NCI-H748 treated with DMSO at 0.1 percent for 48 hours (cell line): ENCODE measurements at regions not wholly inside any gene's neighbourhood (a gene's known extent, or its start where the extent isn't known, plus 50 kb on each side); places are given as distances from the start of the nearest gene placed in this dataset.
"Not testable (repeated sequence)": the region's sequence is repeated elsewhere in the genome, so short reads cannot be mapped to it uniquely, and the experiment has no call there.

ENCODE experiments used
- DNase-seq: peaks from one replicate; lab custom pipeline; 2025; lab: John Stamatoyannopoulos, UW

DNA sequence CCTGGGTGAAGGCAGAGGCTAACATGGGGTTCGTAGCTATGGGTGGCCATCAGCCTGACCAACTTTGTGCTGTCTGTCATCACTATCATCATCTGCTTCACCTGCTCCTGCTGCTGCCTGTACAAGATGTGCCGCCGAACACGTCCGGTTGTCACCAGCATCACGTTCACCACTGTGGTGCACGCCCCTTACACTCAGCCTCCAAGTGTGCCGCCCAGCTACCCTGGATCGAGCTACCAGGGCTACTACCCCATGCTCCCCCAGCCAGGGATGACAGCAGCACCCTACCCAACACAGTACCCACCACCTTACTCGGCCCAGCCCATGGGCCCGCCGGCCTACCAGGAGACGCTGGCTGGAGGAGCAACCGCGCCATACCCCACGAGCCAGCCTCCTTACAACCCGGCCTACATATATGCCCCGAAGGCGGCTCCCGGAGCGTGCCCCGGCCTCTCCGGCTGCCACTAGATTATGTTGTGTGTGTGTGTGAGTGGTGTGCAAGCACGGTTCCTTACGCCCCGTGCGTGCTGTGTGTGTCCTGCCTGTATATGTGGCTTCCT, 213.4 kb upstream of the XIST start:
- no peak for DNase-seq

DNA sequence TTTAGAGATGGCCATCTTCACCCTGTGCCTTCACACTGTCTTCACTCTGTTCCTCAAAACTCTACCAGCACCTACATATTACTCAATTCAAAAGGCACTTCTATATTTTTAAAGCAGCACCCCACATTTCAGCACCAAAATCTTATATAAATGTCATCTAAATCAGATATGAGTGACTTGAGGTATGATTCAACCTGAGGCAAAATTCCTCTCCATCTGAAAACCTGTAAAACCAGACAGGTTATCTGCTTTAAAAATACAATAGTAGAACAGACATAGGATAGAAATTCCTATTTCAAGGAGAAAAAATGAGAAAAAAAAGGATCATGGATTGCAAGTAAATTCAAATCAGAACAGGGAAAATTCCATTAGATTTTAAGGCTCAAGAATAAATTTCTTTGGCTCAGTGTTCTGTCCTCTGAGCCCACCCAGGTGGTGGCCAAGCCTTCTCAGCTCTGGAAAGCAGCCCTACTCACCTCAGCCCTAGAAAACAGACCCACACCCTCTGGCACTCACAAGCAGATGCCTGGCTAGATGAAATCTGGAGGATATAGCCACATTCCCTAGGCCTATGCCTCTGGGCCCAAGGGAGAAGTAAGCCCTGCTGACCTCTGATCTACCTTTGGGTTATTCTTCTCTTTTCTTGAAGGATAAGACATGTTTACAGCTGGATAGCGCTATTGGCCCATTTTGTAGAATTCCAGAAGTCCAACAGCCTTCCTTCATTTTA, 211.1 kb upstream of the XIST start:
- DNase-seq = no peak

GRCh38 chrX:74061879-74062278, 209.4 kb upstream of the XIST start:
- no peak for DNase-seq

DNA sequence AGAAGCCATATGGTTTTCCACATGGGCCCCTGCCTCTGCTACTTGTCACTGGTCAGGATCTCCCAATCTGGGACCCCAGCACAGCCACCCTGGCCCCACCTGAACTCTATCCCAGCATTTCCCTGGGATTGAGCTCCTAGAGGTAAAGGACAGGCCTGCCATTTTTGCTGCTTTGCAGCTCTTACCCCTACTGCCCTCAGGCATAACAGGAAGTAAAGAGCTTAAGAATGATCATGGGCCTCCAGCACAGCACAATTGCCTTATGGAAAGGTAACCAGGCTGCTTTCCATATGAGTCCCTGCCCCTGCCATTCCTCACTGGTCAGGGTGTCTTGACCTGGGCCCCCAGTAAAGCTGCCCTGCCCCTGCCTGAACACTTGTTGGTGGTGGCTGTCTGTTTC, 196.6 kb upstream of the XIST start:
- DNase-seq = no peak

DNA sequence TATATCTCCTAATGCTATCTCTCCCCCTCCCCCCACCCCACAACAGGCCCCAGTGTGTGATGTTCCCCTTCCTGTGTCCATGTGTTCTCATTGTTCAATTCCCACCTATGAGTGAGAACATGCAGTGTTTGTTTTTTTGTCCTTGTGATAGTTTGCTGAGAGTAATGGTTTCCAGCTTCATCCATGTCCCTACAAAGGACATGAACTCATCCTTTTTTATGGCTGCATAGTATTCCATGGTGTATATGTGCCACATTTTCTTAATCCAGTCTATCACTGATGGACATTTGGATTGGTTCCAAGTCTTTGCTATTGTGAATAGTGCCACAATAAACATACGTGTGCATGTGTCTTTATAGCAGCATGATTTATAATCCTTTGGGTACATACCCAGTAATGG, 181.6 kb upstream of the XIST start:
- not testable (repeated sequence) for DNase-seq

DNA sequence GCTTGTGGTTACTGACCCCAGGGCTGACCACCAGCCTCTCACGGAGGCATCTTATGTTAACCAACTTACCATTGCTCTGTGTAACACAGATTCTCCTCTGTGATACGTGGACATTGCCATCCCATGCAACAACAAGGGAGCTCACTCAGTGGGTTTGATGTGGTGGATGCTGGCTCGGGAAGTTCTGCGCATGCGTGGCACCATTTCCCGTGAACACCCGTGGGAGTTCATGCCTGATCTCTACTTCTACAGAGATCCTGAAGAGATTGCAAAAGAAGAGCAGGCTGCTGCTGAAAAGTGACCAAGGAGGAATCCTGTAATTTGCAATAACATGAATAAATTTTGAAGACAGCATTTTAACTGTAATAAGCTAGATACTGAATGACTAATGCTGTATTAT, 179.0 kb upstream of the XIST start:
- DNase-seq = not testable (repeated sequence)

- DNase-seq = not testable (repeated sequence)
These were observed 178.3 kb upstream of the XIST start for GRCh38 chrX:74030766-74031165.

- DNase-seq = not testable (repeated sequence)
These were observed 172.6 kb upstream of the XIST start for GRCh38 chrX:74025145-74025544.

GRCh38 chrX:74023203-74023602, 170.7 kb upstream of the XIST start:
- no peak for DNase-seq

DNA sequence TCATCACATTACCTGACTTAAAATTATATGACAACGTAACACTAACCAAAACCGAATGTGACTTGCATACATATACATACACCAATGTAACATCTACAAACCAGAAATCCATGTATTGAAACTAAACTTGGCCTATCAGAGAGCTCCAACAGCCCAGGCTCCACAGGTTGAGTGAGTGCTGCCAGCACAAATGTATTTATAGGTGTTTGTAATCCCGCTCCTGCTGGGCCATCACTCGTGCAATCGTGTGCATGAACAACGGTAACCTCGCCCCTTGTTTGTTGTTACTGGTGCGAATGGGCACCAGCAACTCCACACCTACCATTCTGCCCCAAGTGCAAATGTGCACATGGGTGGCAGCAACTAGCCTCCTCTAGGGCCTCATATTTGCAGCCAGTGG, 165.7 kb upstream of the XIST start:
- DNase-seq = no peak

- DNase-seq = peak; percentile 29
These were observed 163.0 kb upstream of the XIST start for GRCh38 chrX:74015379-74016019.

GRCh38 chrX:74009041-74009440, 156.5 kb upstream of the XIST start:
- no peak for DNase-seq

DNA sequence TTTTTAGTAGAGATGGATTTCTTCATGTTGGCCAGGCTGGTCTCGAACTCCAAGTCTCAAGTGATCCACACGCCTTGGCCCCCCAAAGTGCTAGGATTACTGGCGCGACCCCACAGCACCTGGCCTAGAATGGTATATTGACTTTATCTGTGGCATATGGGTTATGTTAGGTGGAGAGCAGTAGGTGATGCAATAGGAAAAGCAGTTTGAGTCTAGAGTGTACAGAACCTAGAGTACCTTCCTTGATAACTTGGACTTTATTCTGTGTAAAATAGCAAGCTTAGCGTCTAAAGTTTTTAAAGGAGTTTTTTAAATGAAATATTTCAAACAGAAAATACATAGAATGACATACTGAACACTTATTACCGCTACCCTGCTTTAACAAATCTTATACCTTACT, 139.5 kb upstream of the XIST start:
- DNase-seq = no peak

GRCh38 chrX:73987166-73987565, 134.7 kb upstream of the XIST start:
- DNase-seq = no peak

DNA sequence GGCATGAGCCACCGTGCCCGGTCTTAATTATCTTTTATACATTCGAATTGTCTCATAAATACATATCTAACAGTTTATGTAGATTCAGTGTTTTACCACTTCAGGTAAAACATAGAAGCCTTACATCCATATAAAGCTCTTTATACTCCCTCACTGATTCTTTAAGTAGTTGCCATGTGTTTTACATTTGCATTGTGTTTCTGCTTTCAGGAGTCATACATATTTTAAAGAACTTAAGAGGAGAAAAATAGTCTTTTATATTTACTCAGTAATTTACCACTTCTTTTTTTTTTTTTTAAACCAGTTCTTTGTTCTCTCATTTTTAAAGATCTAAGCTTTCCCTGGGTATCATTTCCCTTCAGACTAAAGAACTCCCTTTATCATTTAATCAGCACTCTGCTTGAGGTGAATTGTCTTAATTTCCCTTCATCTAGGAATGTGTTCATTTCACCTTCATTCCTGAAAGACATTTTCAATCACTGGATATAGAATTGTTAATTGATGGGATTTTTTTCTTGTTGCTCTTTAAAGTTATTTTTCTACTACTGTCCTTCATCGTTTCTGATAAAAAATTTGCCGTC, 127.1 kb upstream of the XIST start:
- no peak for DNase-seq

DNA sequence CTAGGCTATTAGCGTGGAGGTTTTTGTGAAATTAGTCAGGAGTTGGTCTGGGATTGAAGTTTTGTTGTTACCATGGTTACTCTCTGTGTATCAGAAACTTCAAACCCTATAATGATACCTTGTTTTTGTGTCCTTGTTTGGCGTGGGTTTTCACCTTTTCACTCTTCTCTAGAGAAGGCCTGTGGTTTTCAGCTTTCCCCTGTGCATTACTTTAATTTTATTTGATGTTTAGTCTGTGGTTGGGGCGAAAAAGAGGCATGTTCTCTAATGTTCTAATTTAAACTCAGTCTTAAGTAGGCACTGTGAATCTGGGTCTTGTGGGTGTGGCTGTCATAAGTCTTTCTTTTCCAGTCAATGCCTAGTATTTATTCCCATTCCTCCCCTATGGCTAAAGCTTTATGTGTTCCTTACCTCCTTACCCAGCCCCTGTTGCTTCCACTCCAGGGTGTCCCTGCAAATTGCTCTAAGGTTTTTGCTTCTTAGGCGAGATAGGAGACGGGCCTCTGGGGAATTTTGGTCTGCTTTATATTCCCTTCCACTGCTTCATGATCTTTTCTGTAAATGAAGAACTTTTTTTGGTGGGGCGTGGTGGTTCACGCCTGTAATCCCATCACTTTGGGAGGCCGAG, 125.1 kb upstream of the XIST start:
- DNase-seq = no peak

DNA sequence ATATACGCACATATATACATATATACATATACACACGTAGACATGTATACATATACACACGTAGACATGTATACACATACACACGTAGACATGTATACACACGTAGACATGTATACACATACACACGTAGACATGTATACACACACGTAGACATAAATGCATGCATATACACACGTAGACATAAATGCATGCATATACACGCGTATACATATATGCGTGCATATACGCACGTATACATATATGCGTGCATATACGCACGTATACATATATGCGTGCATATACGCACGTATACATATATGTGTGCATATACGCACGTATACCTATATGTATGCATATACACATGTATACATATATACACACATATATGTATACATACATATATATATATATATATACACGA, 114.9 kb upstream of the XIST start:
- not testable (repeated sequence) for DNase-seq

GRCh38 chrX:73965833-73966232, 113.3 kb upstream of the XIST start:
- DNase-seq = no peak

- no peak for DNase-seq
These were observed 112.1 kb upstream of the XIST start for GRCh38 chrX:73964579-73964978.

- no peak for DNase-seq
These were observed 111.2 kb upstream of the XIST start for GRCh38 chrX:73963682-73964081.

GRCh38 chrX:73962948-73963347, 110.4 kb upstream of the XIST start:
- DNase-seq = no peak

DNA sequence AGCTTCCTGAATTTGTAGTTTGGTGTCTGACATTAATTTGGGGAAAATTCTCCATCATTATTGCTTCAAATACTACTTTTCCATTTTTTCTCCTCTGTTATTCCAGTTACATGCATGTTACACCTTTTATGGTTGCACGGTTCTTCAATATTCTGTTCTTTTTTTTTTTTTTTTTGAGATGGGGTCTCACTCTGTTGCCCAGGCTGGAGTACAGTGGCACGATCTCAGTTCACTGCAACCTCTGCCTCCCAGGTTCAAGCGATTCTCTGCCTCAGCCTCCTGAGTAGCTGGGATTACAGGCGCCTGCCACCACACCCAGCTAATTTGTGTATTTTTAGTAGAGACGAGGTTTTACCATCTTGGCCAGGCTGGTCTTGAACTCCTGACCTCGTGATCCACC, 109.4 kb upstream of the XIST start:
- DNase-seq = not testable (repeated sequence)

- DNase-seq = peak; percentile 9
These were observed 92.0 kb upstream of the XIST start for GRCh38 chrX:73944563-73944908.
